IPS-18c (cell line): ENCODE measurements at regions not wholly inside any gene's neighbourhood (a gene's known extent, or its start where the extent isn't known, plus 50 kb on each side); places are given as distances from the start of the nearest gene placed in this dataset.

Experiments used
- H3K4me3 ChIP-seq: 2 replicates; pipeline ENCODE4 v1.7.0; 2013; ENCODE audit warnings: low read depth, mild to moderate bottlenecking, low read length, moderate library complexity; ENCODE audit not compliant: insufficient read depth
- H3K9me3 ChIP-seq: one replicate; pipeline ENCODE4 v1.6.1; 2013; ENCODE audit warnings: mild to moderate bottlenecking, low read length, moderate library complexity; ENCODE audit not compliant: control insufficient read depth, insufficient read depth

DNA sequence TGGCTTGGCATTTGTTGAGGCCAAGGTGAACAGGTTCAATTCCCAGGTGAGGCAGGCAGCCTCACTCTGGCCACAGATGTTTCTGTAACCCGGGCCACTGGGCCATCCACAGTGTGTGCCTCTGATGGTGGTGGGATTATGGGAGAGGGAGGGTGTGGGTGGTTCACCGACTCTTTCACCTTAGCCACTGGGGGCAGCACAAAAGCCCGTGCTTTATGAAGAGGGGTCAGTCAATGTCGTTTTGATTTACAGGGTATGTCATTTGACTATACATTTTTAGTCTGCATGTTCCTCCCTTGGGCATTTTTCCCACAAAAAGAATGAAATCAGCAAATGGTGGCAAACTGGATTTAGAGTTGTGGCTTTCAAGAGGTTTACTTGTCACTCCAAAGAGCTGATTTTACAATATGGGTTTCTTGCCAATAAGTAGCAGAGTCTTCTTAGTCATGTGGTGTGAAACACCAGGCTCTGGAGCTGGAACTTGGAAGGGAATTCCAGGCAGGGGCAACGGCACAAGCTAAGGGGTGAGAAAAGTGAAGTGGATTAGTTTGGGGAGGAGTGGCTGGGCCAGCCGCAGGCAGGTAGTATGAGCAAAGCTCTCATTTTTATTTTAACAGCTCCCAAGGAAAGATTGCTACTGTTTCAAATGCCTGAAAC lies 217.8 kb upstream of the ZBED5 start:
- Histone ChIP-seq H3K4me3 (no peak overlapping the region), H3K9me3 (no peaks in the 10 kb centered on the region)

DNA sequence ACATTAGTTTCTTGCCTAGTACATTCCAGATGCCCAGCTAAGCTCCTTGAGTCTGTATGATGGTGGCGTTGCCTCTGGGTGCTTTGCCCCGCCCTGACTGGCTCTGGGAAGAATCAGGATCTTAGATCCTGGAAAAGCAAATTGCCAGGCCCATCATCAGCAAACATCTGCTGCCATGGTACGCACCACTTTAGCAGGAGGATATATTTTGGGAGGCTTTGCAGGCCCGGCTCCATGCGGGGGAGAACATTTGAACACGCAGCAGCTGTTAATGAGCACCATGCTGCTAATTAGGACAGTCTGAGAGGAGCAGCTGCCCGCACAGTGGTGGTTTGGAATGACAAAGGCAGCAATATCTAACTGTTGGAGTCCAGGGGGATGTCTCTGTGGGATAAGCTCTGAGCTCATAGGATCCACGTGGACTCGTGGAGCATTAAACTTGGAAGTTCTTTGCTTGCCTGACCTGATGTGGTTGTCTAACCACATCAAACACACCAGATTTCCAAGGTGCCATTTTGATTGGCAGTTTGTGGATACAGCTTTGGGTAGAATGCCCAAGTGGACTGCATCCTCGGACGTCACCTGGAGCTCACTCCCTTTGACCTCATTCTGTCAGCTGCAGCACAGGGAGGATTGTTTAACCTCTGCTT lies 217.0 kb upstream of the ZBED5 start:
- no peak overlapping the region for H3K4me3 ChIP-seq
- H3K9me3 ChIP-seq = no peaks in the 10 kb centered on the region

DNA sequence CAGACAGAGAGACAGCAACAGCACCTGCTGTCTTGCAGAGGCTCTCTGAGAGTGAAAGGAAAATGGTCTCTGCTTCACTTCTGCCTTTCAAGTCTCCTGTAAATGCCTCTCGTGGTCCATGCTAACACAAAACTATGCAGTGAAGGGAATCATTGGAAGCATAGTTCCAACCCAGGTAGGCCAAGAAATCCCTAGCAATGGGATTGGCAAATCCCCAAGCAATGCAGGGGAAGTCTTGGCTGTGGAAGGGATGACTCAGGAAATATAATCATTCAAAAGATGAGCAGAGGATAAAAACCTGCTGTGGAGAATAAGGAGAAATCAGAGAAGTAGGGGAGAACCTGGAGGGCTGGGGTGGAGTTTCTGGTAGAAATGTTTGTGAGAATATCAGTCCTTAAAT lies 216.1 kb upstream of the ZBED5 start:
- H3K9me3 ChIP-seq = no peaks in the 10 kb centered on the region

DNA sequence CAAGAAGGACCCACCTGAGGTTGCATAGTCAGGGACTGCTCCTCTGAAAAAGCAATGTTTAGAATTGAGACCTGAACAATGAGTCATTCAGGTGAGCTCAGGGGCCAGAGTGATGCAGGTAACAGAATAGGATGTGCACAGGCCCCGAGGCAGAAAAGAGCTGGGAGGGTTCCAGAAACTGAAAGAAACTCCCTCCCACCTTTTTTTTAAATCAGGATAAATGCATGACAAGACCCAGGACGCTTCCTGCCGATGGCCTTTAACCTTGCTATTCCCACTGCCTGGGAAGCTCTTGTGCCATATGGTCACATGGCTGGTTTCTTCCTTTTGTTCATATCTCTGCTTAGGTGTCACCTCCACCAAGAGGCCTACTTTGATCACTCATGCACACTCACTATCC lies 214.2 kb upstream of the ZBED5 start:
- H3K4me3 ChIP-seq = no peak overlapping the region
- no peaks in the 10 kb centered on the region for H3K9me3 ChIP-seq

More for the DNA sequence above, 216.1 kb upstream of the ZBED5 start:
- no peak overlapping the region for H3K4me3 ChIP-seq

DNA sequence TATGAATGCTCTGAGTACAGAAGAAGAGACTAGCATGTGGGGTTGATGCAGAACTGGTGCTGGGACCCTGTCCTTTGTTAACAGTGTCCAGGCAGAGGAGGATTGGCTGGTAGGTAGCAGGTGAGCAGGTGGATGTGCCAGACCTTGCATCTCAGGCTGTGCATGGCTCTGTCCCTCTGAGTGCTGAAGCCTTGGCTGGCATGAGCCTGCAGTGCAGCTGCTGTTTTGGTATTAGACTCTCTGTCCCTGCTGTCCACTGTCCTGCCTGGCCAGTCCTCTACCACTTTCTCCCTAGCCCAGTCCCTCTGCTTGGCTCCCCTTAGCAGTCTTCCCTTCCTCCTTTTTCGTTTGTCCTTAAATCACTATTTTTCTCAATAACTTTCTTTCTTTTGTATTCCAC lies 213.6 kb upstream of the ZBED5 start:
- Histone ChIP-seq H3K4me3 (no peak overlapping the region), H3K9me3 (no peaks in the 10 kb centered on the region)

DNA sequence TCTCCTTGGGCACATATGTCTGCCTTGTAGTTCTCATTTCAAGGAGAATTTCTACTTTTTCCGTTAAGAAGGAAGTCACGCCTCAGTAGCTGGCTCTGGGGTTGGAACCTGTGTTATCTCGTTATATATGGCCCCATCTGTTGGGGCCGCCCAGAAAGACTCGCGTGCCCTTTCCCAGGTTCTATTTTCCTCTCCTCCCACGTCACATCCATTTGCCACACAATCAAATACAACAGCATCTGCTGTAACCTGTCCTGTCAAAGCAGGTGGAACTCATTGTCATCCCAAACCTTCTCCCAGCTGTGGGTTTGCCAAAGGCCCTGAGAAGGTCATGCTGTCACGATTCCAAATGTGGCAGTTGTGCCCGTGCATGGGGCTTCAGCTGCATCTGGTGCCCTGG lies 213.1 kb upstream of the ZBED5 start:
- no peak overlapping the region for H3K4me3 ChIP-seq
- H3K9me3 ChIP-seq = no peaks in the 10 kb centered on the region

DNA sequence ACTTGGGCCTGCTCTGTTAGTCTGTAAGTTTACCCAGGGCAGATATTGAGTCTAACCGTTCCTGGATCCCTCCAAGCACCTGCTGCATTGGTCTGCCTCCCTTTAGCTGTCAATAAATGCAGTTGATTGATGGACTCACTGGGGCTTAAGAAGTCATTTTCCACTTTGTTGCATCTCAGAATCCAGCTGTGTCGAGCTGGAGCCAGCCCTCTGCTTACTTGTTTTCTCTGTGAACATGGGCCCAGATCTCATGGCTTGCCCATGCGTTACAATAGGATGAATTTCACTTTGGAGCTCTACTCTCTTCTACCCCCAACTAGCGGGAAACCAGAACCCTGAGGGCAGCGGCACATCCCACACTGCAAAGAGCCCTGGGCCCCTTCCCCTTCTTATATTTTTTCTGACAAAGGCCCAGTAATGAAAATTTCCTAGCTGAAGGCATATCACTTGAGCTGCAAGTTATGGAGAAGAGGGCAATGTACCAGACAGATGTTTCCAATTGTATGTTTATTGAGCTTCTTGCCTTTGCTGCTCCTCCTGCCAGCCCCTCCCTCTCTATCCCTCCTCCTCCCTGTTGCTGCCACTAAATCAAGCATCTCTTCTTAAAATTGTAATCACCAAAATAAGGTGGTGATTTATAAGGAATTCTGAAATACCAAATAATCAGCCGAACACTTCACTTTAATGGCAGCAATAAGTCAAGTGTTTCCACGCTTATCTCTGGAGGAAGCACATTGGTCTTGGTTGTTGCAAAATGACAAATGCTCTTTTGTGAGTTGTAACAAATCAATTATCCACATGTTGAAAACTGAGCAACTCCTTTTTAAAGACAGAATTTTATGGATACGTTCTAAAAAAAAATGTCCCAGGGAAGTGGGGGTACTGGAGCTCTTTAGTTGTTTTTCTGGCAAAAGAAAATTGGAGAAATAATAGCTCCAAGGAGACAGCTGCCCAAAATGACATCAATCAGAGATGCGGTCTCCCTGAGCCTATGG lies 212.3 kb upstream of the ZBED5 start:
- Histone ChIP-seq H3K9me3 (no peaks in the 10 kb centered on the region), H3K4me3 (no peak overlapping the region)

DNA sequence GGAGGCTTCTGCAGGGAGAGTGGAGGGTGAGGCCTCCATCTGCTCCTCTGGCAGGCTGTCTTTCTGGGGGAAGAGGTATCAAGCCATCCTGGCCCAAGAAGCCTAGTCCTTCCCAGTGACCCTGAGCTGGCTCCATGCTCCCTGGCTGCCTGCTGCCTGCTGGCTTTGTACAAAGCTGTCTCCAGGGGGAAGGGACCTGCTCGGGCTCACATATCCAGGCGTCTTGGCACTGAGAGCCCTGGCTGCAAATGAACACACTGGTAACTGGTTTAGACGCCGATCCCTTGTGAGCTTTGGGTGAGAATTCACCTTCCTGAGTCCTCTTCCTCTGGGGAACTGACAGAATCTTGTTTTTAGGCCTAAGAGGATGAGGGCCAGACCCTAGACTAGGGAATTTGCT lies 210.3 kb upstream of the ZBED5 start:
- H3K9me3 ChIP-seq = no peaks in the 10 kb centered on the region
- no peak overlapping the region for H3K4me3 ChIP-seq

DNA sequence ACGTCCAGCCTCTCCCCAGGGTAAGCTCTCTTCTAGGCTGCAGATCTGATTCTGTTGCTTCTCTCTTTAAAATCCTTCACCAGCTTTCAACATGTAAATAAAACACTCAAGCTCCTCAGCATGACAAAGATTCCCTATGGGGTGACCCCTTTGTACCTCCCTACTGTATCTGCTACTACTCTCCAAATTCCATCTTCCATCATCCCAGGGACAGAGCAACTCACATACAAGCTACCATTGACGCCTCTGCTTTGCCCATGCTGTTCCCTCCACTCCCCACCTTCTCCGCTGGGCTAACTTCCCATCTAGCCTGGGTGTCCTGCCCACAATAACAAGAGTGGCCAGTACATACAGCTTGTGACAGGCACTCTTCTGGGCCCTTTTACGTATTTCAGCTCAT lies 207.5 kb upstream of the ZBED5 start:
- Histone ChIP-seq H3K4me3 (no peak overlapping the region), H3K9me3 (no peaks in the 10 kb centered on the region)

DNA sequence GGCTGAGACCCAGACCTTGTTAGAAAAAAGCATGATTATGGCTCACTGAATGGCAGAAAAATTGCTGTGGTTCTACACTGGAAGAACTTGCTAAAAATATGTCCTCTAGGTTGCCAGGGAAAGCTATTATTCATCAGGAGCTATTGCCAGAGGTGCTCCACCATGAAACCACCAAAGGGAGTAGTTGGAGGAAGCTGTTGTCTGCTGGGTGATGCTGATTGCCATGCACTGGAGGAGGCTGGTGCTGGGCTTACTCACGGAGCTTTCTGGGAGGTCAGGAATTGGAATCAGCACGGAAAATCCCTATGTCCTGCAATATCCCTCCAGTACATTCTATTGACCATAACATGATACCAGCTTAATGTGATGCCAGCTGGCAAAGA lies 199.6 kb upstream of the ZBED5 start:
- H3K4me3 ChIP-seq = no peak overlapping the region
- no peaks in the 10 kb centered on the region for H3K9me3 ChIP-seq

DNA sequence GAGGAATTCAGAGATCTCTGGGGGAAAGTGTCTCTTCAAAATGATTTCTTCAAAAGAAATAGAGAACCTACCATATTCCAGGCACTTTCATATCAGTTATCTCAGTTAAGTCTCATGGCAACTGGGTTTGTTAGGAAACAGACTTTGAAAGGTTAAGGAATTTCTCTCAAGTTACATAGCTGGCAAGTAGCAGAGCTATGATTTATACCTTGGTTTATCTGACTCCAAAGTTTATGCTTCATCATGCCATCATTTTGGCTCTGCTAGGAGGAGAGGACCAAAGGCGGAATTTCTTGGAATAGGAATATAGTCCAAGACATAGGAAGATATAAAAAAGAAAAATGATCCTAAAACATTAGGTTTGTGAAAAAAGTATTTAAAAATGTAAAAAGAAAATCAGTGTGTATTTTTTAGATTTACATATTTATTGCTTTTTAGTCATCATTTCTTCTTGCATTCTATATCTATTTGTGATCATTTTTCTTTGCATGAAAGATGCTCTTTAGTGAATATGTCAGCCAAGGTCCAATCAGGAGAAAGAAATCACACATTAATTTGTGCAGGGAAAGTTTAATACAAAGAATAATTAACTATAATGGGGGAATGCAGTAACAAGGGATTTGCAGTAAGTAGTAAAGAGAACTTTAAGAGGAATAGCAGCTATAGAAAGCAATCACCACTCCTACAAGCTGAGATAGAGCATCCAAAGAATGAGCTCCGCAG lies 199.1 kb upstream of the ZBED5 start:
- Histone ChIP-seq H3K4me3 (no peak overlapping the region), H3K9me3 (peaks cover under 1% of the 10 kb centered on the region)

DNA sequence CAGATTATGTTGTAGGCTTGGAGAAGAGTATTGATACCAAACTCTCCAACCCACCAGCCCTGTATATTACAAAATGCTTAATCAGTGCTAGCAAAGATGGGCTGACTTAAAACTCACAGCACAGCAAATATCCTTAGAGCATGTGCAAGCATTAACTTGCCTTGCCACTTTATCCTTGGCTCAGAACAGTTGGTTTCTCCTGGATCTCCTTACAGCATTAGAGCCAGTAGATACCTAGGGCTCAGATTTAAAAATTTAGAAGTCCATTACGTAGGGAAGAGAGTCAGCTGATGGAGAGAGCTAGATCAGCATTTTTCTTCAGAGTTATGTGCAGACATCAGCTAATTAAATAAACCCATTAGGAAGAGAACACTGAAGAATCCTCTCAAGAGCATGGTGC lies 198.5 kb upstream of the ZBED5 start:
- peaks cover 3% of the 10 kb centered on the region for H3K9me3 ChIP-seq
- no peak overlapping the region for H3K4me3 ChIP-seq

DNA sequence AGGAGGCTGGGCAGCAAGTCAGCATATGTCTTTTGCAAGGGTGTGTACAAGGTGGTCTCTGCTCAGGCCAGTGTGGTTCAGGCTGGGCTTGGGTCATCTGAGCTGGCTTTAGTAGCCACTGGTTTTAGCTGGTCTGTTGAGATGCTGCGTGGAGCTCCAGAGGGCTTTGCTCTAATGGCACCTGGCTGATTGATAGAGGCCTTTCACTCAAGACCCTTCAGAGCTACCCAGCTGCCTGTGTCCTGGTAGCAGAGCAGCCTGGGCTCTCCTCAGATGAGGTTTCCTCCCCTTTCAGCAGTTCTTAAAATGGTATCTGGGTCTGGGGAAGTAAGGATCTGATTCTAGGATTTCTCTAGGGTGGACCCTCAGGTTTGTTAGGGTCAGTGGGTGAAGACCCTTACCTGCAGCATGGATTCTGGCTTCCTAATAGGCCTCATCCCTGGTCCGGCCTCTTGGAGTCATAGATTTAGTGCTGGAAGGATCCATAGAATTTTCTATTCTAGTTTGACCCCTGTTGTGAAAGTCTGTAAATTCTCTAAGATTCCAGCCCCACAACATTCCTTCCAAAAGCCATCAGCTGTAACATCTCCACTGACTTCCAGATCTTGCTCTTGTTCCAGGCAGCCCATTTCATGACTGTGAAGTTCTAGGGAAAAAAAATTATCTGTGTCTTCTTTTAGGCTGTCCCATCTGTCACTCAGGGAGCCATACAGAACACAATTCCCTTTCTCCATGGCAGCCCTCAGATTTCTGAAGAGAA lies 190.2 kb upstream of the ZBED5 start:
- H3K9me3 ChIP-seq = peaks cover 3% of the 10 kb centered on the region
- no peak overlapping the region for H3K4me3 ChIP-seq

DNA sequence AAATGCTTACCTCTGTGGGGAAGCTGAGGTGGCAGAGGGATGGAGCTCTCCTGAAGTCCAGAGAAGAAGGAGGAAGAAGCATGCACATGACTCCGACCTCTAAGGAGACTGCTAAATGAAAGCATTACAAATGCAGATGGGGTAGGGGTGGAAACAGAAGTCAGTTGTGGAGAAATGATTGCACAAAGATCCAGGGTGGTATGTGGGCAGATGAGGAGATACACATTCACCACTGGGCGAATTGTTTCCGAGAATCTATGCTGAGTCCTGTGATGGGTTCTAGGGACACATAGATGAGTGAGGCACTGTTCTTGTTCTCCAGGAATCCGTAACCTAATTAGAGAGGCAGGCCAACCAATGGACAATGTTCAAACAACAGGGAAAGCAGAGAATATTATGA lies 188.9 kb upstream of the ZBED5 start:
- Histone ChIP-seq H3K4me3 (no peak overlapping the region), H3K9me3 (peaks cover 1% of the 10 kb centered on the region)

DNA sequence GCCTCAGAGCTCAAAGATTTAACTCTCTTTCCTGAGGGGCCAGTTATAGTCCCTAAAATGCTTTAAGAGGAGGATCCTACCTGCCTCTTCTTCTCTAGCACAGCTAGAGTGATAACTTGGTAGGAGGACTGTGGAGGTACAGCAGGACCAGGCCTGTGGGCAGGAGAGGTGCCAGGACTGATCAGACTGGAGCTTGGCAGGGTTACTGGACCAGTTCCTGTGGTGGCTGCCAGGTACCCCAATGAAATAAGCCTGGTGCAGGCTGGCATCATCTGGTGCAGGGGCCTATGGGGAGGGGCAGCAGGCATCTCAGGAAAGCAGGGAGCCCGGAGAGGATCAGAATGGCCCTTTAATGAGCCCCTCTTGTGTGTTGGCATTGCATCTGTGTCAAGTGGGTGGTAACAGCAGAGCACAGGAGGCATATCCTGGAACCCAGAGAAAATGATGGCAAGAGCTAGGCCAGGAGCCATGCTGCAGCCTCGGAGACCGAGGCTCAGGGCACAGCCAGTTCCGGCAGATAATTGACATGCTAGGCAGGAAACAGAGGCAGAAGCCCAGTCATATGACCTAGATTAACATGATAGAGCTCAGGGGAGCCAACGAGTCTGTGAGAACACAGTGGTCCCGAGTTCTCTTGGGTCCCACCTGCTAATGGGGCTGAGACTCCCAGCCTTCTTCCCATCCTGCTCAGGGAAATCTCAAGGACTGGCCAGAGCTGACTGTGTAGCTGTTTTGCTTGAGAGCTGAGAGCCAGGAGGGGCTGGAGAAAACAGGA lies 187.5 kb upstream of the ZBED5 start:
- H3K9me3 ChIP-seq = no peaks in the 10 kb centered on the region

DNA sequence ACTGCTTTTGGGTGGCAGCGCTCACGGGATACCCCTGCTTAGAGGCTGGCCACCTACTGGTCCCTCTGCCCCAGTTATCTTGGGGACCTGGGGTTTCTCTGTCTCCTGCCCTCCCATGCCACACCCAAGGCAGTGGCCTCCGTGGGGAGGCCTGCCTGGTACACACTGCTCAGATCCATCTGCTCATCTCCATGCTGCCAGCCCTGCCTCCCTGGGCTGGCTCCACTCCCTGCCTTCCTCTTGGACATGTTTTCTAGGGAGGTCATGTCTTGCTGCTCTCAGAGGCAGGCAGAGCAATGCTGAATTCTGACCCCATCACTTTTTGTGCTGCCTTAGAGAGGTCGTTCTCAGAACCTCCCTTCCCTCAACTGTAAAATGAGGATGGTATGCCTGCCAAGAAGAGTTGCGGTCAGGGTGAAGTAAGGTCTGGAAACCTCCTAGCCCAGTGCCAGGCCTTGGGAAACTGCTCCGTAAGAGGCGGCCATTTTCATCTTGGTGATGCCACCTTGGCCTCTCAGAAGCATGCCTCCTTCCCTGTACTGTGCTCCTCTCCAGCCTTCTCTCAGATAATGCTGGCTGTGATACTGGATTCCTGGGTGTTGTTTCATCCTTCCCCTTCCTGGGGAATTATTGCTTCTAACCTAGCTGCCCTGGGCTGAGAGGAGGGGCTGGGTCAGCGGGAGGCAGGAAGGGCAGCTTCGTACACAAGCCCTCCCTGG lies 186.4 kb upstream of the ZBED5 start:
- H3K9me3 ChIP-seq = no peaks in the 10 kb centered on the region
- no peak overlapping the region for H3K4me3 ChIP-seq

More for the DNA sequence above, 187.5 kb upstream of the ZBED5 start:
- no peak overlapping the region for H3K4me3 ChIP-seq
